HG02885 (cell line): ENCODE measurements at regions not wholly inside any gene's neighbourhood (a gene's known extent, or its start where the extent isn't known, plus 50 kb on each side); places are given as distances from the start of the nearest gene placed in this dataset.
A peak's percentile ranks its signal among the peaks of the same experiment; 100 is the strongest.
"Not testable (repeated sequence)": the region's sequence is repeated elsewhere in the genome, so short reads cannot be mapped to it uniquely, and the experiment has no call there.

ENCODE experiments used
- ATAC-seq: cut with Tn5 transposase; IDR thresholded peaks from one replicate; pipeline ENCODE4 v1.9.1; 2021; ENCODE audit warnings: mild to moderate bottlenecking; ENCODE audit not compliant: unreplicated experiment, poor library complexity

DNA sequence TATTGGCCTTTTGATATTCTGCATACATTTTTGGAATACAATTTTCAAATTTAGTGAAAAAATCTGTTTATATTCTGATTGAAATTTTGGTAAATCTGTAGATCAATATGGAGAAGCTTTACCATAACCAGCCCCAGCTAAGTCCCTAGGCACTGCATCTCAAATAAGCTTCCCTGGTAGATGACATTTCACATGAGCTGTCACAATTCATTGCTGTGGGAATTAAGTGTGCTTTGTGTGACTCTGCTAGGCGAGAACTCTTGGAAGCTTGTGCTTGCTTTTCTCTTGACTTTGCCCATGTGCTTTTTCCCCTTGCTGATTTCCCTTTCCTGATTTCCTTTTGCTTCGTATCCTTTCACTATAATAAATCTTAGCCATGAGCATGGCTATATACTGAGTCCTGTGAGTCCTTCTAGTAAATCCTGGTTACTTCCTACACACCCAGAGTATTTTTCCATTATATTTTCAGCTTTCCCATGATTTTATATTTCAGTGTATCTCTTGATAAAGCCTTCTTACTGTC is 166.5 kb upstream of the MMS22L start:
- no peak for ATAC-seq

GRCh38 chr6:97450087-97450486 is 167.1 kb upstream of the MMS22L start:
- no peak for ATAC-seq

DNA sequence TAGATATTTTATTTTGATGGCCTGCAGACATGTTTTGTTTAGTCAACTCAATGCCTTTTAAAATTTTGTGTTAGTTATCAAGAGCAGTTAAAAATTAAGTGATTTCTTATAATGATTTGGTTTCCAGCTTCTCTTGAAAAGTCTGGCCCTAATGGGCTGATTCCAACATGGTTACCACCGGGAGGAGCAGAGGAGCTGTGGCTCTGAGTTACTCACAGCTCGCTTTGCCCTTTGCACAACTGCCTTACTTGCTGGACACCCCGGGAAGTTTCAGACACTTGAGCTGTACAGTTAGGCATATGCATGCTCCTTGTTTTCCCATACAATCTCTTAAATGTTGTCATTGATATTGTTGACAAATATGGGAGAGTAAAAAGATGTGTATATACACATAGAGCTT is 173.1 kb upstream of the MMS22L start:
- ATAC-seq: no peak

GRCh38 chr6:97459535-97459934 is 176.5 kb upstream of the MMS22L start:
- ATAC-seq: no peak

- ATAC-seq: no peak
Observed at GRCh38 chr6:97459986-97460385, 177.0 kb upstream of the MMS22L start.

DNA sequence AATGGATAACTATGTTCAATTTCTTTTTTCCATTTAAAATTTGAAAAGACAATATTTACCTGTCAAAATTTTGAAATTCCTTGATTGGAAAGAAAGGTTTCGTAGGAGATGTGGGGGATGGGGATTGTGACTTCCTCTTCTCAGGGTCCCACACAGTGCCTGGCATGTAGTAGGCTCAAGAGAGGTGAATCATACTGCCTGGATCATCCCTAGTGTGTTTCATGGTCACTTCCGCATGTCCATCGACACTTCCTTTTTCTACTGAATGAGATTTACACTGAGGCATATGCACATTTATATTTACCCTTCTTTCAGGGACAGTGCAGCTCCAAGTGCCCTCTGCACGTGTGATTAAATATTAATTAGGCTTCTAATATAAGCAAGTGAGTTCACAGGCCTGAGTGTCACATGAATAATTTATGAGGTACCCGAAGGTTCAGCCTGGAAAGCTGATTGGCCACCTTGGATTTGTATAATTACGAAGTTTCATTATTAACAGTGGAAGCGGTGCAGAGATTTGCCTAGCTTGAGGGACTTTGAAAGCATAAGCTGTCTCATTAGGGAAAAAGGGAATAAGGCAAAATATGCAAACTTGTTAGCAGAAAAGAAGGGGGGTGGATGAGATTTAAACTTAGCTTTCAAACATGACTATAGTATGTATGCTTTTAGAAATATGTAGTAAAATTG is 177.5 kb upstream of the MMS22L start:
- ATAC-seq: no peak

DNA sequence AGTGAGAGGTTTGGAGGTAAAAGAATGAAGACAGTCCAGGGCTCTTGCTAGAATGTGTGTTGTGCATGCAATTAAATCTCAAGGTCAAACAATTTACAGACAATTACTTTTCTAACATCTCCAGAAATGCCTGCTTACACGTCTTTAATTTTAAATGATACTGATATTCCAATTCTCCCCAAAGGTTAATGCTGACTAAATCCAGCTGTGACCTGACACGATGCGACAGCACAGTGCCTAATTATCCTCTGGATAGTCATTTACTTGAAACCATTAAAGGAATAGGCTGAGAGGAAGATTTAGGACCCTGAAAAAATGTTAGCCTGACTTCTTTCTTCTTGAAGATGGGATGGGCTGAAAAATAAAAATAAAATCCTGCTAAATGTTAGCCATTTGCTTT is 178.2 kb upstream of the MMS22L start:
- ATAC-seq: no peak

GRCh38 chr6:97462031-97462430 is 179.0 kb upstream of the MMS22L start:
- ATAC-seq: no peak

GRCh38 chr6:97462938-97463598 is 180.1 kb upstream of the MMS22L start:
- no peak for ATAC-seq

DNA sequence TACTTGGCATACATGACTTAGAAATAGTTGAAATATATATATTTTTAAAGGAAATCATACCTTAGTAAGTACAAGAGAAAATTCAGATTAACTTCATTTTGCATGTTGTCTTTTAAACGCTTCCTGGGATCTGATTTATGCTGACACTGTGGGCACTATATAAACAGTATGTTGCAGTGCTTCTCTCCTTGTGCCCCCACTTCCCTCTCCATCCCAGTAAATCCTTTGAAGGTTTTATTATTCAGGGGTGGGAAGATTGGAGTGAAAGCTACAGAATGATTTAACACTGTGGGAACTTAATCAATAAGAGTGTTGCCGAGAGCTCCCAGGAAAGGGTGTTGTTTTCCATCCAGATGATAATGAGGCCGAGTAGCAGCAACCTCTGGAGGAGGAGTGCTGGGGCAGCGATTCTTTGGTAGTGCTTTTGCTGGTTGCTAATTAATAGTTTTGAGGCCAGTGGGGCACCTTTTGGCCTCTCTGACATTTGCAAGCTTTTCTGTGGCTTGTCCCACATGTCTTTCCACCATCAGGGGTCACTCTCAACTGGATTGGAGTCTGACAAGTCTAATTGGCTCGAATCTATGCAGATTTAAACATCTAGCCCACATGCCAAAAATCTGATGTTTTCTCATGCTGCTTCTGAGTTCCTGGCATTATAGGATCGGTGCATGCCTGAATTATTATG is 183.0 kb upstream of the MMS22L start:
- no peak for ATAC-seq

GRCh38 chr6:97468981-97469380 is 186.0 kb upstream of the MMS22L start:
- no peak for ATAC-seq

DNA sequence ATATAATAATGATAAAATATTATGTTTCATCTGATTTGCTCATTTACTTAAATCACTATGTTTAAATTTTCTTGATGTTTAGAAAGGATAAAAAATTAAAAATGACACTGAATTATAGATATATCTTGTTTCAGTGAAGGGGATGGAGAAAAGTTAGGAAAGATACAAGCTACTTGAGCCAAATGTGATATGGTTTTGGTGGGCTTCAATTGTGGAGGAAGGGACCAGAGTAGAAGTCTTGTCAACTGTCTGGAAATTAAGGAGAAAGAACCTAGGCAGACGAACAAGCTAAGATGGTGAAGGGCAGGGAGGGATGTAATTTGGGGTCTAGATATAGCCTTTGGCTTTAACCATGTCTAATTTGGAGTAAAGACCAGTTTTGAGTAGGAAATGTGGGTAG is 186.4 kb upstream of the MMS22L start:
- ATAC-seq: no peak

DNA sequence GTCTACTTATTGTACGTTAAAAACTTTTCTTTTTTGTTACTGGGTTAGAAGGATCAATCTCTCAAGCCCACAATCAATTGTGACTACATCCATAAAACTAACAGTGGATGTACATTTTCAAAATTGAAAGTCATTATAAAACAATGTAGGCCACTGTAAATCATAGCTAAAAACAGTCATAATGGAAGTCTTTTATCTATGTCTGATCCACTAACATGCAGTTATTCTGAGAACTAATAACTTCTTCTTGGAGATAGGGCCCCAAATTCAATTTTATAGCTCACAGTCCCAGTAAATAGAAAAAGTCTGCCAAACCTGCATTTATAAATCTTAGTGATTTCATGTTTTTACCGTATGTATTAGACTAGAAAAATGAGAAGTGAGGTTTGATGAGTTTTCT is 187.3 kb upstream of the MMS22L start:
- no peak for ATAC-seq

DNA sequence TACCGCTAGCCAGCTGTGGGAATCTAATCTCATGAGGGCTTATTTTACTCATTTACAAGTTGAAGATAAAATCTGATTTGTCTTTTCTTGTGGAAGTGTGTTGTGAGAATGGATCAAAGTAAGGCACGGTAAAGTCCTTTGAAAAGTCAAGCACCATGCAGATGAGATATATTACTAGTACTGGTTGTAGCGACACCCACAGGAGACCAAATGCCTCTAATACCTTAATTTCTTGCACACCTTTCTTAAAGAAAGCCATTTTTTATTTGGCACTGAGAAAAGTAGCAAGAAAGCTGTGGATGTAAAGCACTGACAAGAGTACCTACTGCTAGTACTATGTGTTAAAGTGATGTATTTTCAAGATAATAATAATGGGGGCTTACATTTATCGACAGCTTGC is 191.0 kb upstream of the MMS22L start:
- no peak for ATAC-seq

DNA sequence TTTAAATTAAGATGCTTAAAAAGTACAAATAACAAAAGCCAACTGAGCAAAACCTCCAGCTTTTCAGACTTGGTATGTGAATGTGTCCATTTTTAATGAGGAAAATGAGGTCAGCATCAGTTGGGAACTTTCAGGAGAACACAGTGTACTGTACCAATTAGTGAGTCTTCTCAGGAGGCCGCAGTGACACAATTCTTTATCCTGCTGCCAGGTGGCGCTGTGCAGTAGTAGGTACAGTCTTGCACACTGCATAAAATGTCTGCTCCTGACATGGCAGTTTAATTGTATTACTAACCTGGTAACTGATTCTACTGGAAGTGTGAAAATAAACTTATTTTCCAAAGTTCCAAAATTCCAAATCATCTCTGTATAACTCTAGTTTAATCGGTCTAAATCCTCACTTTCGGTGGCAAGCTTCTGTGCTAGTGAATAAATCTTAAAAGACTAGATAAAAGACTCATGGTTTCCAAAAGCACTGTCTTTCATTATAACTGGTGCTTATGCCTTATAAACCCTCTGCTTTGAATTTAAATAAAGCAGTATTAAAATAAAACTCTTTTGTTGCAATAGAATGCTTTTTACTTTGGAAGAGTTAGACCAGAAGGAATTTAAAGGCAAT is 214.8 kb upstream of the MMS22L start:
- ATAC-seq: peak; percentile 99

GRCh38 chr6:97501853-97502252 is 218.8 kb upstream of the MMS22L start:
- no peak for ATAC-seq

DNA sequence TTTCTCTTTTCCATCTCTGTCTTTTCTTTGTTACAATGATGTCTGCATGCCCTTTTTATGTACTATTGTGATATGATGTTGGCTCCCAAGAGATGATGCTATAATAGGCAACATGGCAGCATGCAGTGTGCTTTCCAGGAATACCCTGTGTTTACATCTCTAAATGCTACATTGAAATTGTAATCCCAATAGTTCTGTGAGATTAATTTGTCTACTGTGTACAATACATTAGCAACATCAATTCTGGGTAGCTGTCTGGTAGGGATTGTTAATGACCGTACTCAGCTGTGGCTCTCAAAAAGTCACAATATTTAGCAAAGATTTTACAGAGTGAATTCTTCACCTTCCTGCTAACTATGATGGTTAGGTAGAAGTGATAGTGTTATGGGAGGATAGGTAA is 225.6 kb upstream of the MMS22L start:
- no peak for ATAC-seq

- not testable (repeated sequence) for ATAC-seq
Observed at GRCh38 chr6:97513260-97513659, 230.2 kb upstream of the MMS22L start.

DNA sequence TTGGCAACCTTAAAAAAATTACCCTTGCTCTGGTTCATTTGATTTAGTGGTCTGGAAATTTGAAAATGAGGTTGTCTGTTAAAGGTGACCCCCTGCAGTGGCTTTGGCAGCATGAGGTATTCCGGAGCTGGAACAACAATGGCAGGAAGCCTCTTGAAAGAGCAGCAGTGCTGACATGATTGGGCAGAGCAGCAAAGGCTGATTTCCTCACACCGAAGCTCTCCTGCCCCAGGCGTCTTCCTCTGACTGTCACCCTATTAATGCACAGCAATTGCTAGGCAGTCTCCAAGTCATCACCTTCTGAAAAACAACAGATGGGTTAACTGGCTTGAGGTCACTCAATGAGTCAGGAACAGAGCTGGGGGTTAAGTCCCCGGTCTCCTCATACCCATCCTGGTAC is 241.8 kb upstream of the MMS22L start:
- ATAC-seq: no peak

DNA sequence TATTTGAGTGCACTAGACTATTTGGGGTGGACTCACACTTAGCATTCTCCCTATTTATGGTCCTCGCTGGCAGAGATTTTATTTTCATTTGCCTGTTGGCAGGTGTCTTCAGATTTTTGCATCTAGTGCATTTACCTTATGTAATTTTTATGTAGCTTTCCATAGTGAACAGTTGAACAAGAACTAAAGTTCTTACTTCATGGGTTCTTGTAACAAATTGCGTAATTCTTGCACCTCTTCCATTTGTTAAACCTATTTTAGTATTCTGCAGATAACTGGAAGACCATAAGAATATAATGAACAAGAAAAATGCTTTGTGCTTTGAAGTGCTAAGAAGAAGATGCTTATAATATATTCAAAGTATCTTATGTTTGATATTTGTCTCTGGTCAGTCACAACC is 252.8 kb upstream of the MMS22L start:
- ATAC-seq: no peak

DNA sequence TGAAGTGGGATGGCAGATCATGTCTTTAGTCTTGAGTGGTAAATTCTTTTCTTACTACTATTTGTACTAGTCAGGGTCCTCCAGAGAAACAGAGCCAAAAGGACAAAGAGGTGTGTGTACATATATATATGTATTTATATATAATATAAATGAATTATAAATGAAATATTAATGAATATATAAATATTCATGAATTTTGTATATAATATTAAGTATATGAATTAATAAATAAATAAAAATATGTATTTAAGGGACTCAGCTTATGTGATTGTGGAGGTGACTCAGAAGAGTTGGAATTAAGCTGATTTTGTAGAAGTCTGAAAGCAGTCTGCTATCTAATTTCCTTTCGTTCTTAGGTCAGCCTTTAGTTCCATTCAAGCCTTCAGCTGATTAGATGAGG is 265.3 kb upstream of the MMS22L start:
- no peak for ATAC-seq
